ENCODE measurements at regions not wholly inside any gene's neighbourhood (a gene's known extent, or its start where the extent isn't known, plus 50 kb on each side); places are given as distances from the start of the nearest gene placed in this dataset.

DNA sequence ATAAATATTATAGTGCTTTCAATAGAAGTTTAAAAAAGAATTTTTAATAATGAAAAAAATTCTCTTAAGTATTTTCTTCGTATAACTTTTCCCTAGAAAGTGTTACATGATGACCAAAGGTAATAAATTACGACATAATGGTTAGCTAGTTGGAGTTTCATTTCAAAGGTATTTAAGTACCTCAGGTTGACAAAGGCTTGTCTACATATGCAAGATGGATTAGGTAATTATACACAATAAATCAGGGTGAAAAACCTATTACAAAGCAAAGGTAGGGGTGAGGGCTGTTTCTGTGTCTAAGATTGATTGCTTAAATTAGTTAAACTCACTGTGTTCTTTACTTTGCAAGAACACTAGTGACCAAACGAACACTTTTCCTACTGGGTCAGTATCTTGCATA lies 508.5 kb upstream of the FAT1 start:
- Histone ChIP-seq H3K79me1 (ENCODE audit: low read depth, low read length) (no peaks in the 10 kb centered on the region), H3K9ac (replicated peaks in 1 of 4; ENCODE audit: extremely low read depth in 1 of 4, low read depth in 3 of 4, low read length in 3 of 4) (no peak overlapping the region), H4K5ac (ENCODE audit: insufficient read length, low read depth, low read length) (no peak overlapping the region), H2AK5ac (ENCODE audit: low read depth, low read length) (no peak overlapping the region), H2AFZ (ENCODE audit: low read length) (no peak overlapping the region), H2BK5ac (ENCODE audit: low read depth, low read length) (no peak overlapping the region), H3K4me2 (ENCODE audit: insufficient read depth in 1 of 2, low read depth in 2 of 2, low read length in 2 of 2) (no peak overlapping the region), H2BK20ac (ENCODE audit: low read length) (no peak overlapping the region), H3K4me3 (ENCODE audit: extremely low read depth in 1 of 4, insufficient read depth in 2 of 4, low read depth in 3 of 4, low read length in 4 of 4) (no peak overlapping the region), H3K56ac (replicated peaks; ENCODE audit: insufficient read length, low read depth, low read length) (no peak overlapping the region), H3K9me3 (ENCODE audit: insufficient read depth in 2 of 2, low read depth in 1 of 2, low read length in 1 of 2) (no peaks in the 10 kb centered on the region), H4K8ac (ENCODE audit: extremely low read depth, insufficient read depth, low read length) (no peak overlapping the region), H3K23ac (ENCODE audit: insufficient read length) (no peak overlapping the region), H3K27me3 (replicated peaks in 1 of 4; ENCODE audit: control insufficient read depth in 3 of 4, extremely low read depth in 1 of 4, insufficient read depth in 3 of 4, low read length in 3 of 4) (no peaks in the 10 kb centered on the region), H2BK120ac (replicated peaks; ENCODE audit: low read depth, low read length) (no peak overlapping the region), H3K27ac (ENCODE audit: low read depth, low read length) (no peak overlapping the region), H3K18ac (ENCODE audit: extremely low read depth, low read length) (no peak overlapping the region), H2BK12ac (ENCODE audit: low read depth, low read length) (no peak overlapping the region), H4K20me1 (replicated peaks in 1 of 2; ENCODE audit: control insufficient read depth in 1 of 2, insufficient read depth in 2 of 2, low read length in 2 of 2) (no peaks in the 10 kb centered on the region), H3K79me2 (ENCODE audit: control insufficient read depth in 1 of 2, insufficient read depth in 2 of 2, low read length in 2 of 2) (no peaks in the 10 kb centered on the region), H3K23me2 (ENCODE audit: low read depth, low read length) (no peaks in the 10 kb centered on the region), H4K91ac (replicated peaks; ENCODE audit: insufficient read length, low read length) (no peak overlapping the region), H3K4ac (replicated peaks; ENCODE audit: insufficient read length, low read depth, low read length) (no peak overlapping the region), H3K14ac (ENCODE audit: insufficient read length) (no peak overlapping the region), H2BK15ac (ENCODE audit: low read length) (no peak overlapping the region), H3K36me3 (ENCODE audit: control insufficient read depth in 2 of 4, insufficient read depth in 4 of 4, low read length in 3 of 4) (no peaks in the 10 kb centered on the region), H3K4me1 (replicated peaks in 1 of 4; ENCODE audit: control insufficient read depth in 3 of 4, insufficient read depth in 4 of 4, low read length in 3 of 4) (no peaks in the 10 kb centered on the region)
- FAIRE-seq (no peak), DNase-seq (ENCODE audit: low read depth in 1 of 2, low spot score in 2 of 2) (no peak)
- WGBS, 2 experiments (ENCODE audit: extremely low coverage in 1 of 2, insufficient coverage in 1 of 2, insufficient read length in 1 of 2, insufficient replicate concordance in 2 of 2, low coverage in 1 of 2, low lambda C conversion rate in 2 of 2, missing lambda C conversion rate in 1 of 2) = 90% methylated on average over 3 of the region's 3 CpGs; no CpG with 5 or more reads in 1 of the 2 experiments
- POLR2A ChIA-PET (ENCODE audit: partially characterized antibody) = no interaction called here
- CTCF ChIA-PET (ENCODE audit: partially characterized antibody) = no interaction called here
- TF ChIP-seq SP1 (IDR thresholded peaks at IDR 0.05; ENCODE audit: low read depth, low read length) (no peak), SP4 (IDR thresholded peaks at IDR 0.05; ENCODE audit: low read length) (no peak), CBX5 (IDR thresholded peaks at IDR 0.05; ENCODE audit: low read depth, low read length) (no peak), TCF12 (IDR thresholded peaks at IDR 0.05; ENCODE audit: low read depth, low read length) (no peak), MAFK (IDR thresholded peaks at IDR 0.05; ENCODE audit: low read depth, low read length) (no peak), EP300 (IDR thresholded peaks at IDR 0.05; ENCODE audit: borderline replicate concordance in 1 of 2, low read depth in 2 of 2, low read length in 2 of 2) (no peak), SIX5 (IDR thresholded peaks at IDR 0.05; ENCODE audit: low read depth, low read length) (no peak), ASH2L (IDR thresholded peaks at IDR 0.05; ENCODE audit: low read length) (no peak), JUN (IDR thresholded peaks at IDR 0.05; ENCODE audit: low read depth, low read length) (no peak), SIN3A (conservative IDR thresholded peaks at IDR 0.05 in 1 of 2, IDR thresholded peaks at IDR 0.05 in 1 of 2; ENCODE audit: low read depth in 1 of 2, low read length in 2 of 2) (no peak), NANOG (IDR thresholded peaks at IDR 0.05; ENCODE audit: insufficient read depth, low read depth, low read length, poor library complexity, severe bottlenecking) (no peak), BACH1 (IDR thresholded peaks at IDR 0.05; ENCODE audit: low read length) (no peak)
- TF ChIP-seq, protein P1, sequence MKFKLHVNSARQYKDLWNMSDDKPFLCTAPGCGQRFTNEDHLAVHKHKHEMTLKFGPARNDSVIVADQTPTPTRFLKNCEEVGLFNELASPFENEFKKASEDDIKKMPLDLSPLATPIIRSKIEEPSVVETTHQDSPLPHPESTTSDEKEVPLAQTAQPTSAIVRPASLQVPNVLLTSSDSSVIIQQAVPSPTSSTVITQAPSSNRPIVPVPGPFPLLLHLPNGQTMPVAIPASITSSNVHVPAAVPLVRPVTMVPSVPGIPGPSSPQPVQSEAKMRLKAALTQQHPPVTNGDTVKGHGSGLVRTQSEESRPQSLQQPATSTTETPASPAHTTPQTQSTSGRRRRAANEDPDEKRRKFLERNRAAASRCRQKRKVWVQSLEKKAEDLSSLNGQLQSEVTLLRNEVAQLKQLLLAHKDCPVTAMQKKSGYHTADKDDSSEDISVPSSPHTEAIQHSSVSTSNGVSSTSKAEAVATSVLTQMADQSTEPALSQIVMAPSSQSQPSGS (IDR thresholded peaks at IDR 0.05; ENCODE audit: low read length) = no peak
- TF ChIP-seq, protein P2, sequence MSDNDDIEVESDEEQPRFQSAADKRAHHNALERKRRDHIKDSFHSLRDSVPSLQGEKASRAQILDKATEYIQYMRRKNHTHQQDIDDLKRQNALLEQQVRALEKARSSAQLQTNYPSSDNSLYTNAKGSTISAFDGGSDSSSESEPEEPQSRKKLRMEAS (IDR thresholded peaks at IDR 0.05) = no peak

Measured in H1 (cell line).